ENCODE measurements at regions not wholly inside any gene's neighbourhood (a gene's known extent, or its start where the extent isn't known, plus 50 kb on each side); places are given as distances from the start of the nearest gene placed in this dataset.

- TF ChIP-seq EGR1 (IDR thresholded peaks at IDR 0.05; ENCODE audit: low read depth in 2 of 2) (no peak), CTCF (IDR thresholded peaks at IDR 0.05; ENCODE audit: low read depth, low read length, missing input control) (no peak), ZBTB33 (IDR thresholded peaks at IDR 0.05) (no peak)
- TF ChIP-seq, protein P1, sequence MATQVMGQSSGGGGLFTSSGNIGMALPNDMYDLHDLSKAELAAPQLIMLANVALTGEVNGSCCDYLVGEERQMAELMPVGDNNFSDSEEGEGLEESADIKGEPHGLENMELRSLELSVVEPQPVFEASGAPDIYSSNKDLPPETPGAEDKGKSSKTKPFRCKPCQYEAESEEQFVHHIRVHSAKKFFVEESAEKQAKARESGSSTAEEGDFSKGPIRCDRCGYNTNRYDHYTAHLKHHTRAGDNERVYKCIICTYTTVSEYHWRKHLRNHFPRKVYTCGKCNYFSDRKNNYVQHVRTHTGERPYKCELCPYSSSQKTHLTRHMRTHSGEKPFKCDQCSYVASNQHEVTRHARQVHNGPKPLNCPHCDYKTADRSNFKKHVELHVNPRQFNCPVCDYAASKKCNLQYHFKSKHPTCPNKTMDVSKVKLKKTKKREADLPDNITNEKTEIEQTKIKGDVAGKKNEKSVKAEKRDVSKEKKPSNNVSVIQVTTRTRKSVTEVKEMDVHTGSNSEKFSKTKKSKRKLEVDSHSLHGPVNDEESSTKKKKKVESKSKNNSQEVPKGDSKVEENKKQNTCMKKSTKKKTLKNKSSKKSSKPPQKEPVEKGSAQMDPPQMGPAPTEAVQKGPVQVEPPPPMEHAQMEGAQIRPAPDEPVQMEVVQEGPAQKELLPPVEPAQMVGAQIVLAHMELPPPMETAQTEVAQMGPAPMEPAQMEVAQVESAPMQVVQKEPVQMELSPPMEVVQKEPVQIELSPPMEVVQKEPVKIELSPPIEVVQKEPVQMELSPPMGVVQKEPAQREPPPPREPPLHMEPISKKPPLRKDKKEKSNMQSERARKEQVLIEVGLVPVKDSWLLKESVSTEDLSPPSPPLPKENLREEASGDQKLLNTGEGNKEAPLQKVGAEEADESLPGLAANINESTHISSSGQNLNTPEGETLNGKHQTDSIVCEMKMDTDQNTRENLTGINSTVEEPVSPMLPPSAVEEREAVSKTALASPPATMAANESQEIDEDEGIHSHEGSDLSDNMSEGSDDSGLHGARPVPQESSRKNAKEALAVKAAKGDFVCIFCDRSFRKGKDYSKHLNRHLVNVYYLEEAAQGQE (IDR thresholded peaks at IDR 0.05), result no peak
Observed at GRCh38 chr9:107584186-107584585, 94.6 kb upstream of the KLF4 start.
